H9 (cell line): ENCODE measurements at regions not wholly inside any gene's neighbourhood (a gene's known extent, or its start where the extent isn't known, plus 50 kb on each side); places are given as distances from the start of the nearest gene placed in this dataset.

ENCODE experiments used
- DNase-seq: peaks from one replicate; pipeline ENCODE4 v3.0.0-alpha.2; 2017
- H2AFZ ChIP-seq: one replicate; pipeline ENCODE4 v1.6.1; 2013; ENCODE audit warnings: mild to moderate bottlenecking, low read length, control low read depth, moderate library complexity
- H2AK5ac ChIP-seq: 2 replicates; pipeline ENCODE4 v1.6.1; 2013; ENCODE audit warnings: low read length, control low read depth, mixed read lengths; ENCODE audit not compliant: insufficient read length
- H2BK120ac ChIP-seq: one replicate; pipeline ENCODE4 v1.6.1; 2013; ENCODE audit warnings: low read depth, mild to moderate bottlenecking, low read length, control low read depth, inconsistent platforms; ENCODE audit not compliant: poor library complexity, severe bottlenecking
- H2BK12ac ChIP-seq: 2 replicates; pipeline ENCODE4 v1.6.1; 2013; ENCODE audit warnings: low read length, control low read depth, mixed read lengths, low read depth; ENCODE audit not compliant: insufficient read length
- H2BK15ac ChIP-seq: 2 replicates; pipeline ENCODE4 v1.6.1; 2013; ENCODE audit warnings: low read depth, low read length, control low read depth
- H2BK20ac ChIP-seq: one replicate; pipeline ENCODE4 v1.6.1; 2013; ENCODE audit warnings: low read depth, mild to moderate bottlenecking, low read length, control low read depth, inconsistent platforms; ENCODE audit not compliant: poor library complexity, severe bottlenecking
- H2BK5ac ChIP-seq: 2 replicates; pipeline ENCODE4 v1.6.1; 2013; ENCODE audit warnings: low read length, control low read depth, mixed read lengths; ENCODE audit not compliant: insufficient read length
- H3K14ac ChIP-seq: 2 replicates; pipeline ENCODE4 v1.6.1; 2013; ENCODE audit warnings: low read length, control low read depth; ENCODE audit not compliant: insufficient read depth
- H3K18ac ChIP-seq: 2 replicates; pipeline ENCODE4 v1.6.1; 2013; ENCODE audit warnings: low read depth, mild to moderate bottlenecking, mixed read lengths, low read length, control low read depth; ENCODE audit not compliant: insufficient read length
- H3K23ac ChIP-seq: 2 replicates; pipeline ENCODE4 v1.6.1; 2013; ENCODE audit warnings: low read length, control low read depth, mixed read lengths, low read depth; ENCODE audit not compliant: insufficient read length
- H3K23me2 ChIP-seq: 2 replicates; pipeline ENCODE4 v1.6.1; 2013; ENCODE audit warnings: low read depth, mild to moderate bottlenecking, mixed read lengths, low read length, control low read depth; ENCODE audit not compliant: insufficient read length, poor library complexity, severe bottlenecking
- H3K27ac ChIP-seq: 2 replicates; pipeline ENCODE4 v1.5.1; 2013; ENCODE audit warnings: low read length, control low read depth, mixed read lengths, low read depth; ENCODE audit not compliant: insufficient read length
- H3K27me3 ChIP-seq: 2 replicates; pipeline ENCODE4 v1.6.1; 2013; ENCODE audit warnings: low read length, control low read depth, inconsistent platforms; ENCODE audit not compliant: insufficient read depth
- H3K4ac ChIP-seq: 2 replicates; pipeline ENCODE4 v1.6.1; 2013; ENCODE audit warnings: low read depth, mild to moderate bottlenecking, control low read depth, inconsistent platforms, low read length, moderate library complexity
- H3K4me1 ChIP-seq: 2 replicates; pipeline ENCODE4 v1.6.1; 2013; ENCODE audit warnings: low read length, control low read depth, inconsistent platforms; ENCODE audit not compliant: insufficient read depth
- H3K4me2 ChIP-seq: 2 replicates; pipeline ENCODE4 v1.6.1; 2013; ENCODE audit warnings: low read length, control low read depth, mixed read lengths; ENCODE audit not compliant: insufficient read length, insufficient read depth
- H3K56ac ChIP-seq: 2 replicates; pipeline ENCODE4 v1.6.1; 2013; ENCODE audit warnings: low read depth, mild to moderate bottlenecking, mixed read lengths, low read length, control low read depth; ENCODE audit not compliant: insufficient read length
- H3K79me1 ChIP-seq: 2 replicates; pipeline ENCODE4 v1.6.1; 2013; ENCODE audit warnings: low read depth, mild to moderate bottlenecking, moderate library complexity, low read length, control low read depth, inconsistent platforms; ENCODE audit not compliant: insufficient read depth, poor library complexity, severe bottlenecking
- H3K79me2 ChIP-seq: 2 replicates; pipeline ENCODE4 v1.6.1; 2013; ENCODE audit warnings: low read length, control low read depth, inconsistent platforms; ENCODE audit not compliant: insufficient read depth
- H3K9ac ChIP-seq: 2 replicates; pipeline ENCODE4 v1.6.1; 2013; ENCODE audit warnings: low read length, control low read depth, mixed read lengths; ENCODE audit not compliant: insufficient read length; ENCODE audit errors: extremely low read depth
- H3K9me3 ChIP-seq: one replicate; pipeline ENCODE4 v1.6.1; 2013; ENCODE audit warnings: low read depth, low read length, inconsistent platforms; ENCODE audit not compliant: control insufficient read depth
- H3T11ph ChIP-seq: one replicate; pipeline ENCODE4 v1.6.1; 2013; ENCODE audit warnings: mild to moderate bottlenecking, low read length, control low read depth, inconsistent platforms
- H4K20me1 ChIP-seq: one replicate; pipeline ENCODE4 v1.6.1; 2013; ENCODE audit not compliant: control insufficient read depth, insufficient read length, insufficient read depth
- H4K5ac ChIP-seq: 2 replicates; pipeline ENCODE4 v1.6.1; 2013; ENCODE audit warnings: low read depth, mild to moderate bottlenecking, mixed read lengths, low read length, control low read depth; ENCODE audit not compliant: insufficient read length
- H4K8ac ChIP-seq: replicated peaks from 2 replicates; pipeline ENCODE4 v1.6.1; 2013; ENCODE audit warnings: low read length, control low read depth, mixed read lengths, low read depth; ENCODE audit not compliant: insufficient read length
- H4K91ac ChIP-seq: 2 replicates; pipeline ENCODE4 v1.6.1; 2013; ENCODE audit warnings: low read depth, mild to moderate bottlenecking, moderate library complexity, mixed read lengths, low read length, control low read depth; ENCODE audit not compliant: insufficient read length
- H3K27ac Mint-ChIP-seq, 3 experiments: 2 replicates in 2 of 3; 3 replicates in 1 of 3; pipeline ENCODE4 v1.8.0; 2020 to 2021; ENCODE audit warnings: mixed read lengths in 3 of 3, mild to moderate bottlenecking in 1 of 3, moderate library complexity in 1 of 3
- H3K27me3 Mint-ChIP-seq: 2 replicates; pipeline ENCODE4 v1.8.0; 2021; ENCODE audit warnings: low read depth, mild to moderate bottlenecking, moderate library complexity, mixed read lengths
- H3K36me3 Mint-ChIP-seq, 3 experiments: 2 replicates in 2 of 3; 3 replicates in 1 of 3; pipeline ENCODE4 v1.8.0; 2020 to 2021; ENCODE audit warnings: low read depth in 3 of 3, mixed read lengths in 3 of 3; ENCODE audit not compliant: insufficient read depth in 1 of 3
- H3K4me1 Mint-ChIP-seq, 2 experiments: 2 replicates each; pipeline ENCODE4 v1.8.0; 2020; ENCODE audit warnings: mixed read lengths in 2 of 2
- H3K4me3 Mint-ChIP-seq, 2 experiments: 2 replicates in 1 of 2; 3 replicates in 1 of 2; pipeline ENCODE4 v1.8.0; 2020 to 2021; ENCODE audit warnings: mild to moderate bottlenecking in 2 of 2, mixed read lengths in 2 of 2, moderate library complexity in 1 of 2
- H3K9me3 Mint-ChIP-seq, 2 experiments: 2 replicates in 1 of 2; 3 replicates in 1 of 2; pipeline ENCODE4 v1.8.0; 2020; ENCODE audit warnings: mild to moderate bottlenecking in 2 of 2, mixed read lengths in 2 of 2, moderate library complexity in 1 of 2
- CTCF ChIP-seq: fragments of 200-600 bp; sonication (generic); conservative IDR thresholded peaks from 3 replicates; pipeline ENCODE4 v1.8.0; 2021; ENCODE audit warnings: antibody characterized with exemption, mild to moderate bottlenecking
- WGBS: extraction: QIAGEN DNeasy Blood & Tissue Kit; methylation state at CpG from one replicate; pipeline ENCODE4 v1.1.7; 2013; ENCODE audit warnings: missing lambda C conversion rate, low lambda C conversion rate, mixed read lengths; ENCODE audit not compliant: insufficient read length; ENCODE audit errors: extremely low coverage; 5-methylcytosine and 5-hydroxymethylcytosine counted together

- Histone ChIP-seq H3K23ac (no peak overlapping the region), H3K23me2 (no peaks in the 10 kb centered on the region), H3K4me2 (no peak overlapping the region), H3K79me2 (no peaks in the 10 kb centered on the region), H2BK5ac (no peak overlapping the region), H3K27me3 (no peaks in the 10 kb centered on the region), H2BK120ac (no peak overlapping the region), H3K9ac (no peak overlapping the region), H3K18ac (no peak overlapping the region), H4K5ac (no peak overlapping the region), H2BK12ac (no peak overlapping the region), H3K9me3 (no peaks in the 10 kb centered on the region), H4K20me1 (no peaks in the 10 kb centered on the region), H3K56ac (no peak overlapping the region), H4K8ac (no peak overlapping the region), H3K4ac (no peak overlapping the region), H3K4me1 (no peaks in the 10 kb centered on the region), H2AFZ (no peak overlapping the region), H2BK15ac (no peak overlapping the region), H3T11ph (no peak overlapping the region), H4K91ac (no peak overlapping the region), H3K14ac (no peak overlapping the region), H2BK20ac (no peak overlapping the region), H2AK5ac (no peak overlapping the region), H3K27ac (no peak overlapping the region), H3K79me1 (no peaks in the 10 kb centered on the region)
- Mint-ChIP-seq H3K4me3 (no peak overlapping the region), H3K27ac (no peak overlapping the region), H3K9me3 (no peaks in the 10 kb centered on the region), H3K36me3 (no peaks in the 10 kb centered on the region), H3K4me1 (peaks cover 5% of the 10 kb centered on the region in 2 experiments), H3K27me3 (peaks cover 16% of the 10 kb centered on the region)
- WGBS: no CpG with 5 or more reads among the region's 3 CpGs
- no peak for DNase-seq
- TF ChIP-seq CTCF: no peak
Measured at GRCh38 chr10:94059178-94059883, 65.6 kb downstream of the PLCE1 start.
